NB4 (cell line): ENCODE measurements at regions not wholly inside any gene's neighbourhood (a gene's known extent, or its start where the extent isn't known, plus 50 kb on each side); places are given as distances from the start of the nearest gene placed in this dataset.

Source experiments
- DNase-seq: peaks from one replicate; pipeline ENCODE4 v3.0.0; 2010; ENCODE audit warnings: low read depth
- H3K4me3 ChIP-seq: one replicate; pipeline ENCODE4 v1.5.1; 2011; ENCODE audit warnings: mild to moderate bottlenecking, low read depth, low read length, moderate library complexity
- MYC ChIP-seq: IDR thresholded peaks from 2 replicates; pipeline ENCODE4 v1.6.1; 2011; ENCODE audit warnings: low read depth, low read length
- POLR2A ChIP-seq: IDR thresholded peaks from 2 replicates; pipeline ENCODE4 v1.6.1; 2011; ENCODE audit warnings: mild to moderate bottlenecking; ENCODE audit not compliant: insufficient read length; ENCODE audit errors: extremely low read depth
- TF ChIP-seq, protein P1 (sequence below): IDR thresholded peaks from 2 replicates; pipeline ENCODE4 v1.6.1; 2011; ENCODE audit warnings: low read depth, low read length
- TF ChIP-seq, protein P2 (sequence below): IDR thresholded peaks from one replicate; pipeline ENCODE4 v1.5.1; 2012; ENCODE audit warnings: low read depth, low read length

DNA sequence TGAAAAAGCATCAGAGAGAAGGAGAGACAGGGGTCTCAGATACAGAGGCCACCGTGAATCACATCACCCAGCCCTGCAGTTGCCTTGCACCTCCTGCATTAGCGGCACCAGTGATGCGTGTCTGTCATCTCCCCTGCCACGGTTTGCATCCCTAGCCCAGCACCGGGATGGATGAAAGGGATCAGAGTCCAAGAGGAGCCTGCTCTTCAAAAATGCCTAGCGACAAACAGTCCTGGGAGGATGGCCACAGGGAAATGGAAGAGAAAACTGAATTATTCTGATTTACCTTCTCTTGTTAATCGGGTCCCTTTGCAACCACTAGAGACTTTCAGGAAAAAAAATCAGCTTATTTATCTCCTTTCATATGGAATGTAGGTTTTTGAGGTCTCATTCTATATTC is 495.6 kb upstream of the KIRREL3 start:
- no peak overlapping the region for H3K4me3 ChIP-seq
- DNase-seq: no peak
- TF ChIP-seq, protein P1, sequence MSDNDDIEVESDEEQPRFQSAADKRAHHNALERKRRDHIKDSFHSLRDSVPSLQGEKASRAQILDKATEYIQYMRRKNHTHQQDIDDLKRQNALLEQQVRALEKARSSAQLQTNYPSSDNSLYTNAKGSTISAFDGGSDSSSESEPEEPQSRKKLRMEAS: no peak
- TF ChIP-seq MYC (no peak), POLR2A (no peak)
- TF ChIP-seq, protein P2, sequence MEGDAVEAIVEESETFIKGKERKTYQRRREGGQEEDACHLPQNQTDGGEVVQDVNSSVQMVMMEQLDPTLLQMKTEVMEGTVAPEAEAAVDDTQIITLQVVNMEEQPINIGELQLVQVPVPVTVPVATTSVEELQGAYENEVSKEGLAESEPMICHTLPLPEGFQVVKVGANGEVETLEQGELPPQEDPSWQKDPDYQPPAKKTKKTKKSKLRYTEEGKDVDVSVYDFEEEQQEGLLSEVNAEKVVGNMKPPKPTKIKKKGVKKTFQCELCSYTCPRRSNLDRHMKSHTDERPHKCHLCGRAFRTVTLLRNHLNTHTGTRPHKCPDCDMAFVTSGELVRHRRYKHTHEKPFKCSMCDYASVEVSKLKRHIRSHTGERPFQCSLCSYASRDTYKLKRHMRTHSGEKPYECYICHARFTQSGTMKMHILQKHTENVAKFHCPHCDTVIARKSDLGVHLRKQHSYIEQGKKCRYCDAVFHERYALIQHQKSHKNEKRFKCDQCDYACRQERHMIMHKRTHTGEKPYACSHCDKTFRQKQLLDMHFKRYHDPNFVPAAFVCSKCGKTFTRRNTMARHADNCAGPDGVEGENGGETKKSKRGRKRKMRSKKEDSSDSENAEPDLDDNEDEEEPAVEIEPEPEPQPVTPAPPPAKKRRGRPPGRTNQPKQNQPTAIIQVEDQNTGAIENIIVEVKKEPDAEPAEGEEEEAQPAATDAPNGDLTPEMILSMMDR: no peak

DNA sequence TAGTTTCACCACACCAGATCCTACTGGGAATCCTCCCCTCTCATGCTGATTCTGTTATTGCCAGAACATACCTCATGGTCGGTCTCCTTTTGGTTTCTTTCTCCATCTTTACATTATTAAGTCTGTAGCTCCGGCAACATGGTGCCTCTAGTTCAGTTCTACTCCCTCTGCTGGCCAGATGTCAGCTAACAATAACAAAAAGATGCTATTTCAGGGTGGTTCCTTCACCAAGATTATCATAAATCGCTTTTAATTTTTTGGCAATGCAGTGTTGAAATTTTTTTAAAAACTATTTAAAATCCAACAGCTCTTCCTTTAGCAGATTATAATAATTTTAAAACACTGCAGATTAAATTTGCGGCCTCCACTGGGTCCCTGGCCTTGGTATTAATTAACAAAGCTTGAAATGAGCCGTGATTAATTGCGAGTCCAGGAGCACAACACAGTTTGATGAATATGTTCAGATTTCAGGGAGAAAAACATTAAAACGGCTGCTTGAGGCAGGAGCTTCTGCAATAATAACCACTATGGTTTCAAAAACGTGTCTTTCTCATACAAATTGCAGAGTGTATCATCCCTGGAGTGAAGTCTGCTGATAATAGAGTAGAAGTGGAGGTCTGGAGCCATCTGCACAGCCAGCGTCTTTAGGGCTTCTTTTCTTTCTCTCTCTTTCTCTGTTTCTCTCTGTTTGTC is 492.9 kb upstream of the KIRREL3 start:
- TF ChIP-seq, protein P1: no peak
- TF ChIP-seq, protein P2: peak; percentile 62
- DNase-seq: peak; percentile 24
- no peak overlapping the region for H3K4me3 ChIP-seq

DNA sequence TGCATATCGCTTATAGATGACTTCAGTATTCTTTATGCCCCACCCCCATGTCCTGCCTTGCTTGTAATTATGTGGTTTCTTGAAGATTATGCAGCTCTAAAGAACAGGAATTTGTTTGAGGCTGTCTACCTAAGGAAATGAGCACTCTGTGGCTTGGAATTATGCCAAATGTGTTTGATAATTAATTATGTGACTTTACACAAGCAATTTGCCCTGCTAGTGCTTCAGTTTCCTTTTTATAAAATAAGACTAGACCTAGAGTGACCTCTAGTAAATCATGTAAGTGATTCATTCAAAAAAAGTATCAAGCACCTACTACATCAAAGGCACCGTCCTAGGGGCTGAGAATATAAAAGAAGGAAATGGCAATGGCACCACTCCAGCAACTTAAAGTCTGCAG is 491.5 kb upstream of the KIRREL3 start:
- H3K4me3 ChIP-seq: no peak overlapping the region
- no peak for DNase-seq
- TF ChIP-seq, protein P2: no peak
- TF ChIP-seq, protein P1: no peak
- TF ChIP-seq MYC: no peak

DNA sequence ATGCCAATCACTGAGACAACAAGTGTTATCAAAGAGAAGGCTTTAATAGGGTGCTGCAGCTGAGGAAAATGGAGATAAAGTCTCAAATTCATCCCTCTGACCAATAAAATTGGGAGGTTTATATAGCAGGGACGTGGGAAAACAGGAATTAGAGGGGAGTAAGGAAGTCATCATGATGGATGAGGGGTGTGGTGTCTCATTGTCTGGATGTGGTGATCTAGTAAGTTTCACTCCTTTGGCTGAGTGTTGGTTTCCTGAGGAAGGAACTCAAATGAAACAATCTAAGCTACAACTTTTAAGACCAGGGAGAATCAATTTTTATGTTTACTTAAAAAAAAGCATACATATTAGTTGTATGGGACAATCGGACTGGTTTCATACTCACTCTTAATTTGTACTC is 491.0 kb upstream of the KIRREL3 start:
- TF ChIP-seq MYC (no peak), POLR2A (no peak)
- TF ChIP-seq, protein P1: no peak
- TF ChIP-seq, protein P2: no peak
- DNase-seq: no peak
- no peak overlapping the region for H3K4me3 ChIP-seq

DNA sequence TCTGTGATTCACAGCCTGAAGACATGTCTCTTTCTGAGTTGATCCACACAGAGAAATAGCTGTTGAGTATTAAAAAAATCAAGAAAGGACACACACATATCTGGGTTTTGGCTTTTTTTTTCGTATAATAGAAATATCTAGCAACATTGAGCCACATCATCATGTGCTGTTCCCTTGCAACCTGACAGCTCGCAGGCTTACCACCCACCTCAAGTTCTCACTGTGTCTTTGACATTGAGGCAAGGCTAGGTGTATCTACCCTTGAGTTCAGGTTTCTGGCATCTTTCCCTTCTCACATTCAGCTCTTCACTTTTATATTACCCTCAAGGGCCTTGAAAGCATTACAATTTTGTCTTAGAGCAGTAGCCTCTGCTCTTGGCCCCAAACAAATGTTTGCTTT is 490.3 kb upstream of the KIRREL3 start:
- DNase-seq: no peak

More for the DNA sequence above, 490.3 kb upstream of the KIRREL3 start:
- TF ChIP-seq, protein P2: no peak
- TF ChIP-seq, protein P1: no peak
- TF ChIP-seq MYC (no peak), POLR2A (no peak)
- no peak overlapping the region for H3K4me3 ChIP-seq
